H1 (cell line): ENCODE measurements at regions not wholly inside any gene's neighbourhood (a gene's known extent, or its start where the extent isn't known, plus 50 kb on each side); places are given as distances from the start of the nearest gene placed in this dataset.

Source experiments
- CTCF ChIA-PET: fragments of 300-600 bp; sonication (Branson Sonifier 250); formaldehyde crosslinking; loops from one replicate; lab custom pipeline; 2021; ENCODE audit not compliant: partially characterized antibody; lab: Charles Lee
- POLR2A ChIA-PET: fragments of 300-600 bp; sonication (Branson Sonifier 250); formaldehyde crosslinking; loops from one replicate; lab custom pipeline; 2021; ENCODE audit warnings: inconsistent platforms; ENCODE audit not compliant: partially characterized antibody; lab: Charles Lee
- DNase-seq, 2 experiments: peaks; one replicate each; pipeline versions ENCODE4 v3.0.0 to v3.0.0-alpha.2; 2010 to 2022; ENCODE audit warnings: low spot score in 2 of 2, low read depth in 1 of 2, mixed read lengths in 1 of 2
- FAIRE-seq: peaks from 2 replicates; lab custom pipeline; 2011; peaks lifted over from hg19 to GRCh38; lab: Jason Lieb, UNC
- H2AFZ ChIP-seq: 2 replicates; pipeline ENCODE4 v1.8.1; 2012; ENCODE audit warnings: low read length, inconsistent platforms
- H2AK5ac ChIP-seq: 2 replicates; pipeline ENCODE4 v1.6.1; 2013; ENCODE audit warnings: low read depth, low read length
- H2BK120ac ChIP-seq: replicated peaks from 2 replicates; pipeline ENCODE3; 2013; ENCODE audit warnings: low read depth, low read length, inconsistent platforms
- H2BK12ac ChIP-seq: 2 replicates; pipeline ENCODE4 v1.6.1; 2013; ENCODE audit warnings: low read depth, low read length
- H2BK15ac ChIP-seq: 2 replicates; pipeline ENCODE4 v1.6.1; 2013; ENCODE audit warnings: low read length
- H2BK20ac ChIP-seq: 2 replicates; pipeline ENCODE4 v1.6.1; 2013; ENCODE audit warnings: low read length
- H2BK5ac ChIP-seq: 2 replicates; pipeline ENCODE4 v1.6.1; 2013; ENCODE audit warnings: low read depth, low read length
- H3K14ac ChIP-seq: 2 replicates; pipeline ENCODE4 v1.6.1; 2013; ENCODE audit warnings: inconsistent platforms; ENCODE audit not compliant: insufficient read length
- H3K18ac ChIP-seq: 2 replicates; pipeline ENCODE4 v1.6.1; 2013; ENCODE audit warnings: low read length; ENCODE audit errors: extremely low read depth
- H3K23ac ChIP-seq: 2 replicates; pipeline ENCODE4 v1.6.1; 2013; ENCODE audit warnings: inconsistent platforms; ENCODE audit not compliant: insufficient read length
- H3K23me2 ChIP-seq: 2 replicates; pipeline ENCODE4 v1.6.1; 2013; ENCODE audit warnings: low read depth, low read length
- H3K27ac ChIP-seq: 2 replicates; pipeline ENCODE4 v1.6.1; 2011; ENCODE audit warnings: low read depth, low read length, inconsistent platforms
- H3K27me3 ChIP-seq, 4 experiments: replicated peaks in 1 of 4; 1 replicate in 1 of 4; 2 replicates in 3 of 4; pipeline versions ENCODE4 v1.6.1 to v1.8.1; 2011 to 2013; ENCODE audit warnings: low read length in 3 of 4, mild to moderate bottlenecking in 3 of 4, inconsistent platforms in 2 of 4, mixed read lengths in 2 of 4, moderate library complexity in 1 of 4; ENCODE audit not compliant: control insufficient read depth in 3 of 4, insufficient read depth in 3 of 4; ENCODE audit errors: extremely low read depth in 1 of 4
- H3K36me3 ChIP-seq, 4 experiments: 2 replicates each; pipeline versions ENCODE4 v1.6.1 to v1.8.1; 2011 to 2013; ENCODE audit warnings: mild to moderate bottlenecking in 4 of 4, low read length in 3 of 4, moderate library complexity in 2 of 4, control low read depth in 1 of 4, inconsistent platforms in 1 of 4; ENCODE audit not compliant: insufficient read depth in 4 of 4, control insufficient read depth in 2 of 4
- H3K4ac ChIP-seq: replicated peaks from 2 replicates; pipeline ENCODE3; 2013; ENCODE audit warnings: low read length, low read depth, mixed read lengths, inconsistent platforms; ENCODE audit not compliant: insufficient read length
- H3K4me1 ChIP-seq, 4 experiments: replicated peaks in 1 of 4; 1 replicate in 1 of 4; 2 replicates in 3 of 4; pipeline versions ENCODE4 v1.6.1 to v1.8.1; 2011 to 2013; ENCODE audit warnings: low read length in 3 of 4, inconsistent platforms in 2 of 4, mixed read lengths in 1 of 4; ENCODE audit not compliant: insufficient read depth in 4 of 4, control insufficient read depth in 3 of 4
- H3K4me2 ChIP-seq, 2 experiments: 2 replicates each; pipeline versions ENCODE4 v1.6.1 to v1.8.1; 2011 to 2013; ENCODE audit warnings: low read depth in 2 of 2, low read length in 2 of 2, control low read depth in 1 of 2, inconsistent platforms in 1 of 2, mild to moderate bottlenecking in 1 of 2; ENCODE audit not compliant: insufficient read depth in 1 of 2
- H3K4me3 ChIP-seq, 4 experiments: fragments of 200-600, 300-600 bp in 1 of 4; sonication (generic), shearing (Covaris generic), sonication (Bioruptor Twin) in 1 of 4; 2 replicates each; pipeline versions ENCODE4 v1.5.1 to v1.8.1; 2011 to 2016; ENCODE audit warnings: low read length in 4 of 4, low read depth in 3 of 4, control low read depth in 2 of 4, inconsistent platforms in 2 of 4, mild to moderate bottlenecking in 2 of 4, mixed read lengths in 1 of 4, moderate library complexity in 1 of 4; ENCODE audit not compliant: insufficient read depth in 2 of 4; ENCODE audit errors: extremely low read depth in 1 of 4
- H3K56ac ChIP-seq: replicated peaks from 2 replicates; pipeline ENCODE3; 2013; ENCODE audit warnings: low read depth, mild to moderate bottlenecking, mixed read lengths, low read length, inconsistent platforms; ENCODE audit not compliant: insufficient read length
- H3K79me1 ChIP-seq: 2 replicates; pipeline ENCODE4 v1.6.1; 2013; ENCODE audit warnings: low read depth, low read length, control low read depth
- H3K79me2 ChIP-seq, 2 experiments: 2 replicates each; pipeline versions ENCODE4 v1.6.1 to v1.8.1; 2012 to 2013; ENCODE audit warnings: low read length in 2 of 2, mild to moderate bottlenecking in 2 of 2, inconsistent platforms in 1 of 2; ENCODE audit not compliant: insufficient read depth in 2 of 2, control insufficient read depth in 1 of 2
- H3K9ac ChIP-seq, 4 experiments: replicated peaks in 1 of 4; 1 replicate in 1 of 4; 2 replicates in 3 of 4; pipeline versions ENCODE4 v1.6.1 to v1.8.1; 2011 to 2013; ENCODE audit warnings: low read depth in 3 of 4, low read length in 3 of 4, control low read depth in 2 of 4, mild to moderate bottlenecking in 2 of 4, moderate library complexity in 2 of 4, inconsistent platforms in 1 of 4; ENCODE audit errors: extremely low read depth in 1 of 4
- H3K9me3 ChIP-seq, 2 experiments: 2 replicates each; pipeline versions ENCODE4 v1.6.1 to v1.8.1; 2012 to 2013; ENCODE audit warnings: mild to moderate bottlenecking in 2 of 2, moderate library complexity in 2 of 2, control low read depth in 1 of 2, inconsistent platforms in 1 of 2, low read depth in 1 of 2, low read length in 1 of 2, mixed read lengths in 1 of 2; ENCODE audit not compliant: insufficient read depth in 2 of 2
- H4K20me1 ChIP-seq, 2 experiments: replicated peaks in 1 of 2; 2 replicates each; pipeline versions ENCODE3 to v1.8.1; 2011 to 2013; ENCODE audit warnings: inconsistent platforms in 2 of 2, low read length in 2 of 2, mild to moderate bottlenecking in 1 of 2; ENCODE audit not compliant: insufficient read depth in 2 of 2, control insufficient read depth in 1 of 2
- H4K5ac ChIP-seq: 2 replicates; pipeline ENCODE4 v1.6.1; 2013; ENCODE audit warnings: low read length, low read depth, mixed read lengths, inconsistent platforms; ENCODE audit not compliant: insufficient read length
- H4K8ac ChIP-seq: 2 replicates; pipeline ENCODE4 v1.8.0; 2013; ENCODE audit warnings: mild to moderate bottlenecking, moderate library complexity, low read length, inconsistent platforms; ENCODE audit not compliant: insufficient read depth; ENCODE audit errors: extremely low read depth
- H4K91ac ChIP-seq: replicated peaks from 2 replicates; pipeline ENCODE3; 2013; ENCODE audit warnings: low read length, mixed read lengths, inconsistent platforms; ENCODE audit not compliant: insufficient read length
- ASH2L ChIP-seq: fragments of 200-600, 300-600 bp; sonication (generic); IDR thresholded peaks from one replicate; pipeline ENCODE4 v1.7.1; 2017; ENCODE audit warnings: low read length
- ATF3 ChIP-seq: IDR thresholded peaks from 2 replicates; pipeline ENCODE4 v1.6.1; 2011; ENCODE audit warnings: low read depth, mild to moderate bottlenecking, low read length; ENCODE audit not compliant: insufficient read depth
- CHD2 ChIP-seq: IDR thresholded peaks from 2 replicates; pipeline ENCODE4 v1.6.1; 2012; ENCODE audit warnings: low read length, improper control_type of control experiment
- CREB1 ChIP-seq: IDR thresholded peaks from 2 replicates; pipeline ENCODE4 v1.6.1; 2012; ENCODE audit warnings: inconsistent platforms
- CTBP2 ChIP-seq: IDR thresholded peaks from 2 replicates; pipeline ENCODE4 v1.7.0; 2011; ENCODE audit warnings: borderline replicate concordance, mild to moderate bottlenecking, moderate library complexity, mixed read lengths, low read length; ENCODE audit not compliant: insufficient read depth, insufficient read length
- EZH2 ChIP-seq: fragments of 200-600 bp; sonication (generic); IDR thresholded peaks from 2 replicates; pipeline ENCODE4 v1.7.1; 2012; ENCODE audit warnings: low read depth, mild to moderate bottlenecking, moderate library complexity, low read length, inconsistent platforms; ENCODE audit not compliant: severe bottlenecking
- GTF2F1 ChIP-seq: IDR thresholded peaks from 2 replicates; pipeline ENCODE4 v1.6.1; 2012; ENCODE audit warnings: low read depth, low read length, improper control_type of control experiment, borderline replicate concordance
- HDAC6 ChIP-seq: IDR thresholded peaks from one replicate; pipeline ENCODE4 v1.7.1; 2012; ENCODE audit warnings: low read depth, mild to moderate bottlenecking, inconsistent platforms, low read length, moderate library complexity
- NANOG ChIP-seq: IDR thresholded peaks from 2 replicates; pipeline ENCODE4 v1.6.1; 2011; ENCODE audit warnings: low read length, low read depth, mild to moderate bottlenecking, inconsistent platforms; ENCODE audit not compliant: insufficient read depth, poor library complexity, severe bottlenecking
- SIN3A ChIP-seq, 2 experiments: IDR thresholded peaks in 1 of 2; conservative IDR thresholded peaks in 1 of 2; 2 replicates each; pipeline ENCODE4 v1.6.1; 2011 to 2012; ENCODE audit warnings: low read length in 2 of 2, improper control_type of control experiment in 1 of 2, low read depth in 1 of 2, mild to moderate bottlenecking in 1 of 2
- SP4 ChIP-seq: IDR thresholded peaks from 2 replicates; pipeline ENCODE4 v1.6.1; 2012; ENCODE audit warnings: low read length, inconsistent platforms
- TBP ChIP-seq: IDR thresholded peaks from 2 replicates; pipeline ENCODE4 v1.6.1; 2011; ENCODE audit warnings: low read depth, low read length, improper control_type of control experiment
- TCF12 ChIP-seq: IDR thresholded peaks from 2 replicates; pipeline ENCODE4 v1.6.1; 2011; ENCODE audit warnings: low read depth, mild to moderate bottlenecking, low read length
- USF2 ChIP-seq: IDR thresholded peaks from 2 replicates; pipeline ENCODE4 v1.6.1; 2011; ENCODE audit warnings: low read length, improper control_type of control experiment
- WGBS, 2 experiments: shearing (Covaris generic) in 1 of 2; methylation state at CpG; one replicate each; pipeline versions ENCODE4 v1.1.6 to v1.1.7; 2013 to 2015; ENCODE audit warnings: low lambda C conversion rate in 2 of 2, mixed read lengths in 2 of 2, inconsistent platforms in 1 of 2, low coverage in 1 of 2, missing lambda C conversion rate in 1 of 2; ENCODE audit not compliant: insufficient replicate concordance in 2 of 2, insufficient coverage in 1 of 2, insufficient read length in 1 of 2; ENCODE audit errors: extremely low coverage in 1 of 2, missing lambda C conversion rate in 1 of 2; 5-methylcytosine and 5-hydroxymethylcytosine counted together

DNA sequence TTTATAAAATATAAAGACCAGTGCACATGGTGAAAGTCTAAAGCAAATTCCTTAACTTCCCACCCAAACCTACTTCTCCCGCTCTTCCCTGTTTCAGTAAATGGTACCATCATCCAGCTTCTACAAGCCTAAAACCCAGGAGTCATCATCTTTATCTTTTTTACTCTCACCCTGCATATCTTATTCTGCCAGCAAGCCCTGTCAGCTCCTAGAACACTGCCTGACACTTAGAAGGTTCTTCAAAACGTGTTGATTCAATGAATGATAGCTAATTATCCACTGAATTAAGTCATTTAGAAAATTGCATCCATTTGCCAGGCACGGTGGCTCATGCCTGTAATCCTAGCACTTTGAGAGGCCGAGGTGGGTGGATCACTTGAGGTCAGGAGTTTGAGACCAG, 185.7 kb downstream of the TFAP2B start:
- Histone ChIP-seq H3K79me1 (no peaks in the 10 kb centered on the region), H3K4me1 (no peaks in the 10 kb centered on the region), H3K27me3 (no peaks in the 10 kb centered on the region), H2AFZ (no peak overlapping the region), H3K36me3 (no peaks in the 10 kb centered on the region), H3K4me3 (no peak overlapping the region), H3K27ac (no peak overlapping the region), H3K18ac (no peak overlapping the region), H2BK12ac (no peak overlapping the region), H2BK5ac (no peak overlapping the region), H3K4me2 (no peak overlapping the region), H4K20me1 (no peaks in the 10 kb centered on the region), H3K9ac (no peak overlapping the region), H2BK15ac (no peak overlapping the region), H3K23me2 (no peaks in the 10 kb centered on the region; the same call in 1 of the 2 replicates), H3K23ac (no peak overlapping the region), H3K56ac (no peak overlapping the region), H4K5ac (no peak overlapping the region), H3K9me3 (no peaks in the 10 kb centered on the region; a peak in 1 of 4 replicates), H3K4ac (no peak overlapping the region), H3K14ac (no peak overlapping the region), H4K91ac (no peak overlapping the region), H4K8ac (no peak overlapping the region), H2BK20ac (no peak overlapping the region), H3K79me2 (no peaks in the 10 kb centered on the region), H2AK5ac (no peak overlapping the region), H2BK120ac (no peak overlapping the region)
- 90% methylated on average over 4 of the region's 4 CpGs; no CpG with 5 or more reads in 1 of the 2 experiments for WGBS, 2 experiments
- CTCF ChIA-PET: interaction anchor here (1.1 to 1.4 kb wide), 2 partner anchors 8 to 20 kb away, joined by 3 read pairs; no protein-coding TSS in a partner anchor
- FAIRE-seq (no peak), DNase-seq (no peak)
- POLR2A ChIA-PET: no interaction called here
- TF ChIP-seq CREB1: no peak
- TF ChIP-seq TCF12: no peak
- TF ChIP-seq ASH2L: no peak
- TF ChIP-seq NANOG: no peak
- no peak for TF ChIP-seq SP4
- no peak for TF ChIP-seq TBP
- no peak for TF ChIP-seq HDAC6
- TF ChIP-seq EZH2: no peak
- TF ChIP-seq CTBP2: no peak
- TF ChIP-seq SIN3A (conservative IDR thresholded peaks at IDR 0.05 in 1 of 2, IDR thresholded peaks at IDR 0.05 in 1 of 2; ENCODE audit: low read depth in 1 of 2, low read length in 2 of 2): no peak
- TF ChIP-seq ATF3: no peak
- TF ChIP-seq CHD2: no peak
- no peak for TF ChIP-seq GTF2F1
- no peak for TF ChIP-seq USF2
